Left forelimb (tissue), 1 donor: ENCODE measurements at regions not wholly inside any gene's neighbourhood (a gene's known extent, or its start where the extent isn't known, plus 50 kb on each side); places are given as distances from the start of the nearest gene placed in this dataset.

Experiments
- DNase-seq: peaks from one replicate; pipeline ENCODE4 v3.0.0-alpha.2; 2018; ENCODE audit warnings: low spot score

DNA sequence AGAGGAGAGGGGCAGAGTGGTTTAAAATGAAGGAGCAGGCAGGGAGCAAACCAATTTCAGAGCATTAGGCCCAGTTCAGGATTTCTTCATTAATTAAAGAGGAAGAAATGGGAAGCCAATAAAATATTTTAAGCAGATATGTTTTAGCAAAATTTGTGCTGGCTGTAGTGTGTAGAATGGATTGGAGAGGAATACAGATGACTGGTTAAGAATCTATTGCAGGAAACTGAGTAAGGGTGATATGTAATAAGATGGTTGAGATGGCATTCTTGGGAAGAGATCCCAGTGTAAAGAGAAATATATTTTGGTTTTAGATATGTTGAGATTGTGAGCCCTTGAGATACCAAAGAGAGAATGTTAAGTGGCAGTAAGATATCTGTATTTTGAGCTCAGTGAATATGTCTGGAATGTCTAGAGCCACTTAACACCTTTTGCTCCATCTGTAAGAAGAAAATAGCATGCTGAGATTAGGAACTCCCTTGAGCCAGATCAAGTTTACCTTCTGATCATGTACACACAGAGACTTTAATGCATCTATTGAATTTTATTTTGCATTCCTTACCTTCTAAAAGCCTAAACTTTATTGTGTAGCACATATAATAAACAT is 79.5 kb upstream of the SLC27A6 start:
- DNase-seq, result no peak

DNA sequence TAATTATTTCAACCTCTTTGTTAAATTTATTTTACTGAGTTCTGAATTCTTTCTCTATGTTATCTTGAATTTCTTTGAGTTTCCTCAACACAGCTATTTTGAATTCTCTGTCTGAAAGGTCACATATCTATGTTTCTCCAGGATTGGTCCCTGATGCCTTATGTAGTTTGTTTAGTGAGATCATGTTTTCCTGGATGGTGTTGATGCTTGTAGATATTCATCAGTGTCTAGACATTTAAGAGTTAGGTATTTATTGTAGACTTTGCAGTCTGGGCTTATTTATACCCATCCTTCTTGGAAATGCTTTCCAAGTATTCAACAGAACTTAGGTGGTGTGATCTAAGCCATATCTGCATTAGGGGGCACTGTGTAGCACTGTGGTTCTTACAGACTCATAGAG is 70.2 kb upstream of the SLC27A6 start:
- DNase-seq, result no peak

DNA sequence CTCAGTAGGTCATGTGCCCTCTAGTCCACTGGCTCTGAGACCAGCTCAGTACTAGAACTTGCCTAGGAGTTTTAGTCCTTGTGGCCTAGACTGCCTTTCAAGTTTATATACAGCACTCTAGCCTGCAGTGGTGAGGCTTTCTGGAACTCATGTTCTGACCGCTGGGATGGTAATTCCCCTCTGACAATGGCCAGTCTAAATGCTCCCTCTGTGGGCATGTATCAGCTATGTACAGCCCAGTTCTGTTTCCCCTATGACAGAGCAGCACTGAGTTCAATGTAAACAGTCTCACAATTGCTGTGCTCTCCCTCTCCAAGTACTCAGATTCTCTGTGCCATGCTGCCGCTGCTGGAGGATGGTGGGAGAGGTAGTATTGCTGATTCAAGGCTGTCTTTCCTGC is 68.6 kb upstream of the SLC27A6 start:
- no peak for DNase-seq

DNA sequence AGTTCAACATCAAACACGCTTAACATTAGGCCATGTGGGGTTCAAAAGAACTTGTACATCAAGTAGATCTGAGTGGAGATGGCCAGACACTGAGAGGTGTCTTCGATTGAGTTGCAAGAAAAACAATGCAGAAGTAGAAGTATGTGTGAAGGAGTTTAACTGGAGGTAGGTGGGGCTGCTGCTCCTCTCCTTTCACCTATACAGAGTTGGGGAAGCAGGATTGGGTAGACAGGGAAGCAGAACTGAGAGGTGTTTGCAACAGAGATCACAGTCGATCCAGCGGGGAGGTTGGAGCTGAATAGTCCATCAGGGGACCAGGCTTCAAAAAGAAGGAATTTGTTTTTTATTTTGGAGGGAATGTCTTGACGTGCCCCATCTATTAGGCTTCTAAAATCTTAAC is 61.7 kb upstream of the SLC27A6 start:
- no peak for DNase-seq

DNA sequence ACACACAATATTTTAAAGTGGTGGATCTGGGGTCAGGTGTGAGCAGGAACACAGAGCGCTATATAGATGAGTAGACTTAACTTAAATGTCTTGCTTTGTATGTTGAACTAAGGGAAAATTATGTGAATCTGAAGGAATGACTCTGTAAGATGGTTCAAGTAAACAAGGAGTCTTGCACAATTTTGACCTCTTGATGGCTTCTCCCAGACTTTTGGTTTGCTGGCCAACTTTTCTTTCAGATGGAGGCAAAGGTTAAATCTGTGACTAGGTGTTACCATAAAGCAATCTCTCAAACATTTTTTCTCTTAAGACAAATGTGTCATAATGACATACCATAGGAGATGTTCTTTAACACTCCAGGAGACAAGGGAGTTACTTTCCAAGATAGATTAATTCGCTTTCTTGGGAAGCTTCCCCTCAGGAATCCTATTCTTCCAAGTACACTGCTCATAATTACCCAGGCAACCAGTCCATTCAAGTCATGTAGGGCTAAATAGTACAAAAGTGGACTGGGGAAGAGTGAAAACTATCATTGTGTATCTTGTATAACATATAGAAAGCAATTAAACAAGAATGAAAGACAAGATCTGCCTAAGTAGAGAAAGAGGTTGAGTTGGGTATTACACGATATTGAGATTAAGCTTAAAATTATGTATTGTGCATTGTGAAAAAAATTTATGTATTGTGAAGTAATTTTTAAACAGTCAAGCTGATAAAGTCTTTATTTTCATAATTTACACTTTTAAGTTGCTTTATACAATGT is 60.3 kb upstream of the SLC27A6 start:
- DNase-seq, result no peak

DNA sequence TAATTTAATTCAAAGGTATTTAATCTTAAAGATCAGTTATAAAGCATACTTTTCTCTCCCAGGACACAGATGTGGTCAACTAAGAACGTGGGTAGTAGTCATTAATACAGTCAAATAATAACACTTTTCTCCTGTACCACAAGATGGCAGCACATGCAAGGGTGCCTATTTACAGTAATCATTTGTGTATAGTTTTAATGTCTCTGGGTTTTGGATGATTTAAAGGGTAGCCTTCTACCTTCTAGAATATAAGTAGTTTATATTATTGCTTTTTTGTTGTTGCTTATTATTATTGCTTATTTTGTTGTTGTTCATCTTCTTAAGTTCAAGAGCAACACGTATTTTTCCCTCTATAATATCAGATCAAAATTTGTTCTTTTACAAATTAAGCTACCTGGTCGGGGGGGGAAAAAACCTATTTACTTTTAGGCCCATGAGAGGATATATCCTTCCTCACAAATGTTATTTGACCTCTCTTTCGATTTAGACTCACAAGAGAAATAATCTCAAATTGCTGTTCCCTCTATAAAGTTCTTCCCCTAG is 59.6 kb upstream of the SLC27A6 start:
- no peak for DNase-seq

GRCh38 chr5:128913551-128913950 is 51.7 kb upstream of the SLC27A6 start:
- no peak for DNase-seq
